Amniotic epithelial cell (primary cell): ENCODE measurements at regions not wholly inside any gene's neighbourhood (a gene's known extent, or its start where the extent isn't known, plus 50 kb on each side); places are given as distances from the start of the nearest gene placed in this dataset.

Experiments
- DNase-seq: peaks from one replicate; pipeline ENCODE4 v3.0.0-alpha.2; 2010; ENCODE audit warnings: low read depth

GRCh38 chr5:103428411-103428871, 134.1 kb downstream of the NUDT12 start:
- peak; percentile 48 for DNase-seq

GRCh38 chr5:103427326-103427725, 135.3 kb downstream of the NUDT12 start:
- DNase-seq, result no peak

- DNase-seq, result peak; percentile 80
Observed at GRCh38 chr5:103425686-103426454, 136.7 kb downstream of the NUDT12 start.

GRCh38 chr5:103424453-103425205, 138.0 kb downstream of the NUDT12 start:
- peak; percentile 66 for DNase-seq

GRCh38 chr5:103424026-103424425, 138.6 kb downstream of the NUDT12 start:
- no peak for DNase-seq

- DNase-seq, result no peak
Observed at GRCh38 chr5:103422756-103423155, 139.8 kb downstream of the NUDT12 start.

- no peak for DNase-seq
Observed at GRCh38 chr5:103414604-103415003, 148.0 kb downstream of the NUDT12 start.

- DNase-seq, result no peak
Observed at GRCh38 chr5:103411711-103412110, 150.9 kb downstream of the NUDT12 start.

GRCh38 chr5:103410172-103410571, 151.6 kb downstream of the MACIR start:
- no peak for DNase-seq

- no peak for DNase-seq
Observed at GRCh38 chr5:103409013-103409670, 150.6 kb downstream of the MACIR start.

- no peak for DNase-seq
Observed at GRCh38 chr5:103408408-103408807, 149.8 kb downstream of the MACIR start.

GRCh38 chr5:103407402-103407801, 148.8 kb downstream of the MACIR start:
- peak; percentile 68 for DNase-seq

GRCh38 chr5:103404483-103404882, 145.9 kb downstream of the MACIR start:
- no peak for DNase-seq

GRCh38 chr5:103402851-103403250, 144.3 kb downstream of the MACIR start:
- no peak for DNase-seq

GRCh38 chr5:103397739-103398581, 139.4 kb downstream of the MACIR start:
- DNase-seq, result no peak

- no peak for DNase-seq
Observed at GRCh38 chr5:103394676-103395075, 136.1 kb downstream of the MACIR start.

- peak; percentile 45 for DNase-seq
Observed at GRCh38 chr5:103393101-103393754, 134.7 kb downstream of the MACIR start.

- no peak for DNase-seq
Observed at GRCh38 chr5:103391659-103392058, 133.1 kb downstream of the MACIR start.

- DNase-seq, result no peak
Observed at GRCh38 chr5:103389846-103390245, 131.3 kb downstream of the MACIR start.

GRCh38 chr5:103389357-103389756, 130.8 kb downstream of the MACIR start:
- no peak for DNase-seq

- DNase-seq, result no peak
Observed at GRCh38 chr5:103385722-103386121, 127.2 kb downstream of the MACIR start.
